ENCODE measurements at regions not wholly inside any gene's neighbourhood (a gene's known extent, or its start where the extent isn't known, plus 50 kb on each side); places are given as distances from the start of the nearest gene placed in this dataset.

- no peak for TF ChIP-seq CTCF (IDR thresholded peaks at IDR 0.05)
- intact Hi-C loops (cut with DNase I, micrococcal nuclease), result no loop called here
- POLR2A ChIA-PET, result no interaction called here
- CTCF ChIA-PET, result no interaction called here
- no peaks in the 10 kb centered on the region for H3K27me3 ChIP-seq (ENCODE audit: control insufficient read depth in 1 of 2, insufficient read depth in 2 of 2, low read length in 2 of 2)
- Mint-ChIP-seq H3K4me1 (ENCODE audit: low read depth) (no peaks in the 10 kb centered on the region), H3K27me3 (peaks cover 23% of the 10 kb centered on the region), H3K36me3 (ENCODE audit: low read depth) (no peaks in the 10 kb centered on the region), H3K4me3 (no peak overlapping the region), H3K9me3 (no peaks in the 10 kb centered on the region), H3K27ac (no peak overlapping the region)
- DNase-seq (no peak), ATAC-seq (ENCODE audit: poor library complexity) (no peak)
- no peak overlapping the region for H3K4me3 ChIP-seq (ENCODE audit: low read length)
- no peaks in the 10 kb centered on the region for H3K4me1 ChIP-seq (ENCODE audit: insufficient read depth, low read length)
- no peaks in the 10 kb centered on the region for H3K36me3 ChIP-seq (ENCODE audit: insufficient read depth, low read length)
- no peak overlapping the region for H3K27ac ChIP-seq (ENCODE audit: low read depth in 1 of 2, low read length in 2 of 2)
- H3K9me3 ChIP-seq (ENCODE audit: control insufficient read depth in 1 of 2, insufficient read depth in 1 of 2, low read length in 2 of 2), result no peaks in the 10 kb centered on the region
Measured at GRCh38 chr20:40146071-40146470, 543.0 kb downstream of the MAFB start.

- DNase-seq, result no peak
- H3K27ac ChIP-seq (ENCODE audit: low read depth in 1 of 2, low read length in 2 of 2), result no peak overlapping the region
- H3K27ac Mint-ChIP-seq, result no peak overlapping the region
- CTCF ChIA-PET, result no interaction called here
- H3K4me3 Mint-ChIP-seq, result no peak overlapping the region
- ATAC-seq (ENCODE audit: poor library complexity), result no peak
- H3K27me3 Mint-ChIP-seq, result peaks cover 27% of the 10 kb centered on the region
- H3K4me3 ChIP-seq (ENCODE audit: low read length), result no peak overlapping the region
- H3K9me3 ChIP-seq (ENCODE audit: control insufficient read depth in 1 of 2, insufficient read depth in 1 of 2, low read length in 2 of 2), result no peaks in the 10 kb centered on the region
- no peaks in the 10 kb centered on the region for H3K27me3 ChIP-seq (ENCODE audit: control insufficient read depth in 1 of 2, insufficient read depth in 2 of 2, low read length in 2 of 2)
- H3K4me1 ChIP-seq (ENCODE audit: insufficient read depth, low read length), result no peaks in the 10 kb centered on the region
- POLR2A ChIA-PET, result no interaction called here
- H3K4me1 Mint-ChIP-seq (ENCODE audit: low read depth), result no peaks in the 10 kb centered on the region
- no peak for TF ChIP-seq CTCF (IDR thresholded peaks at IDR 0.05)
- intact Hi-C loops (cut with DNase I, micrococcal nuclease), result no loop called here
- no peaks in the 10 kb centered on the region for H3K36me3 ChIP-seq (ENCODE audit: insufficient read depth, low read length)
- no peaks in the 10 kb centered on the region for H3K36me3 Mint-ChIP-seq (ENCODE audit: low read depth)
- no peaks in the 10 kb centered on the region for H3K9me3 Mint-ChIP-seq
Measured at GRCh38 chr20:40144581-40144980, 544.5 kb downstream of the MAFB start.

GRCh38 chr20:40134176-40134575, 554.9 kb downstream of the MAFB start:
- no peak for DNase-seq
- no peaks in the 10 kb centered on the region for H3K4me1 ChIP-seq (ENCODE audit: insufficient read depth, low read length)
- no peak overlapping the region for H3K27ac ChIP-seq (ENCODE audit: low read depth in 1 of 2, low read length in 2 of 2)
- Mint-ChIP-seq H3K27ac (no peak overlapping the region), H3K4me3 (no peak overlapping the region), H3K36me3 (ENCODE audit: low read depth) (no peaks in the 10 kb centered on the region), H3K9me3 (no peaks in the 10 kb centered on the region), H3K27me3 (peaks cover 5% of the 10 kb centered on the region), H3K4me1 (ENCODE audit: low read depth) (no peaks in the 10 kb centered on the region)
- H3K4me3 ChIP-seq (ENCODE audit: low read length), result no peak overlapping the region
- POLR2A ChIA-PET, result no interaction called here
- CTCF ChIA-PET, result no interaction called here
- H3K27me3 ChIP-seq (ENCODE audit: control insufficient read depth in 1 of 2, insufficient read depth in 2 of 2, low read length in 2 of 2), result no peaks in the 10 kb centered on the region
- intact Hi-C loops (cut with DNase I, micrococcal nuclease), result no loop called here
- TF ChIP-seq CTCF (IDR thresholded peaks at IDR 0.05), result no peak
- H3K36me3 ChIP-seq (ENCODE audit: insufficient read depth, low read length), result no peaks in the 10 kb centered on the region
- H3K9me3 ChIP-seq (ENCODE audit: control insufficient read depth in 1 of 2, insufficient read depth in 1 of 2, low read length in 2 of 2), result no peaks in the 10 kb centered on the region
- ATAC-seq (ENCODE audit: poor library complexity), result no peak
